Lung (tissue), 11 donors: ENCODE measurements at regions not wholly inside any gene's neighbourhood (a gene's known extent, or its start where the extent isn't known, plus 50 kb on each side); places are given as distances from the start of the nearest gene placed in this dataset.

Source experiments
- ATAC-seq: fragments of 200-7000 bp; cut with Tn5 transposase; one replicate; pipeline ENCODE4 v1.9.1; 2020; ENCODE audit warnings: moderate number of reproducible peaks; ENCODE audit not compliant: insufficient read depth, low FRiP score
- DNase-seq, 3 donors: peaks; one replicate each; pipeline ENCODE4 v3.0.0-alpha.2; 2013 to 2017
- H3K27ac ChIP-seq, 2 donors: one replicate each; pipeline ENCODE4 v1.5.1; 2013; ENCODE audit warnings: mild to moderate bottlenecking in 2 of 2, moderate library complexity in 2 of 2, control low read depth in 1 of 2, inconsistent platforms in 1 of 2, low read depth in 1 of 2, low read length in 1 of 2
- H3K27me3 ChIP-seq, 3 donors: one replicate each; pipeline ENCODE4 v1.5.1; 2013; ENCODE audit warnings: low read length in 2 of 3; ENCODE audit not compliant: control insufficient read depth in 3 of 3, insufficient read depth in 3 of 3
- H3K36me3 ChIP-seq, 4 donors: one replicate each; pipeline ENCODE4 v1.5.1; 2013; ENCODE audit warnings: low read length in 4 of 4, mild to moderate bottlenecking in 1 of 4, moderate library complexity in 1 of 4; ENCODE audit not compliant: control insufficient read depth in 4 of 4, insufficient read depth in 4 of 4
- H3K4me1 ChIP-seq, 5 donors: one replicate each; pipeline ENCODE4 v1.5.1; 2013; ENCODE audit warnings: low read length in 5 of 5, mild to moderate bottlenecking in 2 of 5, moderate library complexity in 1 of 5; ENCODE audit not compliant: control insufficient read depth in 5 of 5, insufficient read depth in 5 of 5
- H3K4me3 ChIP-seq: one replicate; pipeline ENCODE4 v1.5.1; 2013; ENCODE audit warnings: mild to moderate bottlenecking, control low read depth, moderate library complexity
- H3K9ac ChIP-seq, 2 donors: one replicate each; pipeline ENCODE4 v1.5.1; 2013; ENCODE audit warnings: low read length in 2 of 2, control low read depth in 1 of 2; ENCODE audit not compliant: insufficient read depth in 1 of 2
- H3K9me3 ChIP-seq, 4 donors: one replicate each; pipeline ENCODE4 v1.5.1; 2013; ENCODE audit warnings: low read length in 3 of 4, mild to moderate bottlenecking in 1 of 4, moderate library complexity in 1 of 4; ENCODE audit not compliant: control insufficient read depth in 4 of 4, insufficient read depth in 3 of 4
- CTCF ChIP-seq: IDR thresholded peaks from 2 replicates; pipeline ENCODE4 v1.5.1; 2012; ENCODE audit warnings: mild to moderate bottlenecking; ENCODE audit errors: control extremely low read depth, extremely low read depth
- WGBS, 2 donors: extraction: QIAGEN DNeasy Blood & Tissue Kit; methylation state at CpG; one replicate each; pipeline ENCODE4 v1.1.7; 2013; 5-methylcytosine and 5-hydroxymethylcytosine counted together
- donor health status: control.
- donor health status: control.
- donor health status: Bipolar disorder and iron deficiency.
- donor health status: healthy.
- donor health status: DM: yes; HTN: yes; CAD: no.

GRCh38 chr9:20054734-20055133 lies 265.9 kb upstream of the SLC24A2 start:
- Histone ChIP-seq H3K4me1 (no peaks in the 10 kb centered on the region), H3K9me3 (no peaks in the 10 kb centered on the region), H3K27ac (no peak overlapping the region), H3K36me3 (no peaks in the 10 kb centered on the region), H3K9ac (no peak overlapping the region), H3K4me3 (no peak overlapping the region), H3K27me3 (no peaks in the 10 kb centered on the region)
- no peak for TF ChIP-seq CTCF
- DNase-seq (no peak), ATAC-seq (no peak)
- WGBS, 2 donors, result 91 to 97% methylated on average over 1 of the region's 1 CpG

GRCh38 chr9:20048985-20049384 lies 260.1 kb upstream of the SLC24A2 start:
- no peak overlapping the region for H3K4me3 ChIP-seq

GRCh38 chr9:20048437-20048836 lies 259.6 kb upstream of the SLC24A2 start:
- Histone ChIP-seq H3K9me3 (no peaks in the 10 kb centered on the region), H3K27ac (no peak overlapping the region), H3K36me3 (no peaks in the 10 kb centered on the region), H3K9ac (no peak overlapping the region), H3K27me3 (no peaks in the 10 kb centered on the region), H3K4me3 (no peak overlapping the region), H3K4me1 (no peaks in the 10 kb centered on the region)
- ATAC-seq (no peak), DNase-seq (no peak)
- no peak for TF ChIP-seq CTCF
- WGBS, 2 donors, result 68 to 75% methylated on average over 2 of the region's 2 CpGs

More at GRCh38 chr9:20048985-20049384, 260.1 kb upstream of the SLC24A2 start:
- no peak for DNase-seq
- Histone ChIP-seq H3K9ac (no peak overlapping the region), H3K36me3 (no peaks in the 10 kb centered on the region), H3K4me1 (no peaks in the 10 kb centered on the region), H3K27ac (no peak overlapping the region), H3K27me3 (no peaks in the 10 kb centered on the region), H3K9me3 (no peaks in the 10 kb centered on the region)
- no peak for ATAC-seq
- TF ChIP-seq CTCF, result no peak
- WGBS, 2 donors, result 82% methylated on average over 4 of the region's 4 CpGs

- Histone ChIP-seq H3K4me3 (no peak overlapping the region), H3K27me3 (no peaks in the 10 kb centered on the region), H3K9me3 (no peaks in the 10 kb centered on the region), H3K4me1 (peaks cover 0 to 16% (median 8%) of the 10 kb centered on the region in 5 donors), H3K36me3 (no peaks in the 10 kb centered on the region), H3K9ac (no peak overlapping the region), H3K27ac (no peak overlapping the region)
- TF ChIP-seq CTCF, result no peak
- DNase-seq (no peak), ATAC-seq (no peak)
These were observed 255.8 kb upstream of the SLC24A2 start for GRCh38 chr9:20044686-20045085.
